ENCODE measurements at regions not wholly inside any gene's neighbourhood (a gene's known extent, or its start where the extent isn't known, plus 50 kb on each side); places are given as distances from the start of the nearest gene placed in this dataset.

GRCh38 chr13:44814161-44814560, 175.1 kb downstream of the NUFIP1 start:
- in situ Hi-C loops (cut with MboI; ENCODE audit: low sequenced_read_pairs, unreplicated experiment), result no loop called here
- DNase-seq (ENCODE audit: low spot score), result no peak

GRCh38 chr13:44812818-44813217, 176.5 kb downstream of the NUFIP1 start:
- no peak for DNase-seq (ENCODE audit: low spot score)
- in situ Hi-C loops (cut with MboI; ENCODE audit: low sequenced_read_pairs, unreplicated experiment), result no loop called here
- TF ChIP-seq CTCF (IDR thresholded peaks at IDR 0.05; ENCODE audit: borderline replicate concordance, control extremely low read depth, extremely low read depth, insufficient read depth, missing control alignments), result no peak

More at GRCh38 chr13:44814161-44814560, 175.1 kb downstream of the NUFIP1 start:
- TF ChIP-seq CTCF (IDR thresholded peaks at IDR 0.05; ENCODE audit: borderline replicate concordance, control extremely low read depth, extremely low read depth, insufficient read depth, missing control alignments), result no peak

GRCh38 chr13:44810061-44810840, 179.0 kb downstream of the NUFIP1 start:
- TF ChIP-seq CTCF (IDR thresholded peaks at IDR 0.05; ENCODE audit: borderline replicate concordance, control extremely low read depth, extremely low read depth, insufficient read depth, missing control alignments), result no peak
- in situ Hi-C loops (cut with MboI; ENCODE audit: low sequenced_read_pairs, unreplicated experiment), result no loop called here
- DNase-seq (ENCODE audit: low spot score), result no peak

GRCh38 chr13:44809190-44809589, 180.1 kb downstream of the NUFIP1 start:
- in situ Hi-C loops (cut with MboI; ENCODE audit: low sequenced_read_pairs, unreplicated experiment), result no loop called here
- no peak for DNase-seq (ENCODE audit: low spot score)
- TF ChIP-seq CTCF (IDR thresholded peaks at IDR 0.05; ENCODE audit: borderline replicate concordance, control extremely low read depth, extremely low read depth, insufficient read depth, missing control alignments), result no peak

- DNase-seq (ENCODE audit: low spot score), result no peak
- TF ChIP-seq CTCF (IDR thresholded peaks at IDR 0.05; ENCODE audit: borderline replicate concordance, control extremely low read depth, extremely low read depth, insufficient read depth, missing control alignments), result no peak
- in situ Hi-C loops (cut with MboI; ENCODE audit: low sequenced_read_pairs, unreplicated experiment), result no loop called here
Observed at GRCh38 chr13:44808185-44808584, 181.1 kb downstream of the NUFIP1 start.

- TF ChIP-seq CTCF (IDR thresholded peaks at IDR 0.05; ENCODE audit: borderline replicate concordance, control extremely low read depth, extremely low read depth, insufficient read depth, missing control alignments), result no peak
- no peak for DNase-seq (ENCODE audit: low spot score)
- in situ Hi-C loops (cut with MboI; ENCODE audit: low sequenced_read_pairs, unreplicated experiment), result no loop called here
Observed at GRCh38 chr13:44807449-44808034, 181.7 kb downstream of the NUFIP1 start.

Data from GM13976 (cell line).